ENCODE measurements at regions not wholly inside any gene's neighbourhood (a gene's known extent, or its start where the extent isn't known, plus 50 kb on each side); places are given as distances from the start of the nearest gene placed in this dataset.

GRCh38 chr10:111150691-111151090, 73.9 kb downstream of the ADRA2A start:
- no peak for TF ChIP-seq CTCF (IDR thresholded peaks at IDR 0.05)
- TF ChIP-seq POLR2A (IDR thresholded peaks at IDR 0.05), result no peak

All from lower leg skin (tissue), 3 donors.